IMR-90 (cell line): ENCODE measurements at regions not wholly inside any gene's neighbourhood (a gene's known extent, or its start where the extent isn't known, plus 50 kb on each side); places are given as distances from the start of the nearest gene placed in this dataset.
A peak's percentile ranks its signal among the peaks of the same experiment; 100 is the strongest.

Source experiments
- ATAC-seq: fragments of 200-7000 bp; cut with Tn5 transposase; 2 replicates; pipeline ENCODE4 v1.9.1; 2020; ENCODE audit warnings: low read depth, mild to moderate bottlenecking, moderate library complexity
- BruUV-seq: library from RNA; stranded (reverse); fragments of 400-500 nt; replicated peaks from 2 replicates; lab custom pipeline; 2021; lab: Mats Ljungman, UMichigan
- CTCF ChIA-PET: fragments of 300-600 bp; formaldehyde crosslinking; extraction: SDS; loops from one replicate; lab custom pipeline; 2021; ENCODE audit warnings: antibody characterized with exemption; lab: Yijun Ruan, JAX
- POLR2A ChIA-PET: fragments of 300-600 bp; sonication (Branson Sonifier 250); formaldehyde crosslinking; loops from one replicate; lab custom pipeline; 2022; ENCODE audit warnings: antibody characterized with exemption; ENCODE audit not compliant: unreplicated experiment; lab: Charles Lee
- DNase-seq: peaks from one replicate; pipeline ENCODE4 v3.0.0; 2013
- H2AFZ ChIP-seq: replicated peaks from 2 replicates; pipeline ENCODE3; 2013; ENCODE audit warnings: low read length, mild to moderate bottlenecking; ENCODE audit not compliant: poor library complexity
- H2AK5ac ChIP-seq: 2 replicates; pipeline ENCODE4 v1.6.1; 2013; ENCODE audit warnings: low read depth, low read length, inconsistent platforms
- H2AK9ac ChIP-seq: replicated peaks from 2 replicates; pipeline ENCODE3; 2013; ENCODE audit warnings: mild to moderate bottlenecking, low read depth, low read length, moderate library complexity; ENCODE audit not compliant: poor library complexity
- H2BK120ac ChIP-seq: 2 replicates; pipeline ENCODE4 v1.6.1; 2013; ENCODE audit warnings: low read depth, low read length, inconsistent platforms
- H2BK15ac ChIP-seq: 3 replicates; pipeline ENCODE4 v1.6.1; 2013; ENCODE audit warnings: low read depth, low read length, inconsistent platforms
- H2BK20ac ChIP-seq: 2 replicates; pipeline ENCODE4 v1.6.1; 2013; ENCODE audit warnings: low read depth, mild to moderate bottlenecking, inconsistent platforms, low read length, moderate library complexity
- H2BK5ac ChIP-seq: 2 replicates; pipeline ENCODE4 v1.6.1; 2013; ENCODE audit warnings: mild to moderate bottlenecking, low read depth, low read length, inconsistent platforms; ENCODE audit not compliant: poor library complexity, severe bottlenecking
- H3K14ac ChIP-seq: replicated peaks from 2 replicates; pipeline ENCODE4 v1.6.1; 2013; ENCODE audit warnings: low read depth, low read length, inconsistent platforms
- H3K18ac ChIP-seq: 2 replicates; pipeline ENCODE4 v1.6.1; 2013; ENCODE audit warnings: low read depth, low read length, control low read depth
- H3K23ac ChIP-seq: 2 replicates; pipeline ENCODE4 v1.6.1; 2013; ENCODE audit warnings: low read depth, low read length, inconsistent platforms
- H3K27ac ChIP-seq: 2 replicates; pipeline ENCODE4 v1.5.1; 2013; ENCODE audit warnings: mild to moderate bottlenecking, control low read depth, low read length; ENCODE audit not compliant: insufficient read depth
- H3K27me3 ChIP-seq: 2 replicates; pipeline ENCODE4 v1.6.1; 2013; ENCODE audit warnings: low read length; ENCODE audit not compliant: control insufficient read depth, insufficient read depth
- H3K36me3 ChIP-seq: 2 replicates; pipeline ENCODE4 v1.6.1; 2013; ENCODE audit warnings: low read length, mixed read lengths; ENCODE audit not compliant: control insufficient read depth, insufficient read depth
- H3K4ac ChIP-seq: 2 replicates; pipeline ENCODE4 v1.6.1; 2013; ENCODE audit warnings: low read depth, low read length, inconsistent platforms
- H3K4me1 ChIP-seq: 2 replicates; pipeline ENCODE4 v1.6.1; 2013; ENCODE audit warnings: low read length, mixed read lengths; ENCODE audit not compliant: control insufficient read depth, insufficient read depth
- H3K4me2 ChIP-seq: 2 replicates; pipeline ENCODE4 v1.6.1; 2013; ENCODE audit warnings: low read depth, mild to moderate bottlenecking, control low read depth, low read length, moderate library complexity
- H3K4me3 ChIP-seq: 2 replicates; pipeline ENCODE4 v1.5.1; 2013; ENCODE audit warnings: low read depth, mild to moderate bottlenecking, control low read depth, low read length, moderate library complexity; ENCODE audit not compliant: insufficient read depth
- H3K56ac ChIP-seq: 2 replicates; pipeline ENCODE4 v1.6.1; 2013; ENCODE audit warnings: low read length, inconsistent platforms; ENCODE audit not compliant: insufficient read depth; ENCODE audit errors: extremely low read depth
- H3K79me1 ChIP-seq, 2 experiments: 2 replicates each; pipeline ENCODE4 v1.6.1; 2013; ENCODE audit warnings: low read length in 2 of 2, inconsistent platforms in 1 of 2, low read depth in 1 of 2
- H3K9ac ChIP-seq: 2 replicates; pipeline ENCODE4 v1.6.1; 2013; ENCODE audit warnings: low read depth, low read length, control low read depth
- H3K9me1 ChIP-seq: 2 replicates; pipeline ENCODE4 v1.6.1; 2013; ENCODE audit warnings: low read length, inconsistent platforms; ENCODE audit not compliant: insufficient read depth
- H3K9me3 ChIP-seq: 2 replicates; pipeline ENCODE4 v1.6.1; 2013; ENCODE audit warnings: low read length; ENCODE audit not compliant: control insufficient read depth, insufficient read depth
- H4K20me1 ChIP-seq: 2 replicates; pipeline ENCODE4 v1.6.1; 2013; ENCODE audit warnings: low read length, inconsistent platforms; ENCODE audit not compliant: insufficient read depth
- H4K5ac ChIP-seq: 2 replicates; pipeline ENCODE4 v1.6.1; 2013; ENCODE audit warnings: mild to moderate bottlenecking, low read depth, low read length, control low read depth
- H4K8ac ChIP-seq, 2 experiments: 2 replicates each; pipeline ENCODE4 v1.6.1; 2013; ENCODE audit warnings: low read depth in 2 of 2, low read length in 2 of 2, control low read depth in 1 of 2, inconsistent platforms in 1 of 2
- H4K91ac ChIP-seq: 2 replicates; pipeline ENCODE4 v1.6.1; 2013; ENCODE audit warnings: low read depth, low read length, inconsistent platforms; ENCODE audit not compliant: insufficient read depth
- BHLHE40 ChIP-seq: fragments of 150-350 bp; IDR thresholded peaks from 2 replicates; pipeline ENCODE4 v1.6.1; 2016; ENCODE audit warnings: mild to moderate bottlenecking, low read depth, low read length
- CHD1 ChIP-seq: IDR thresholded peaks from 2 replicates; pipeline ENCODE4 v1.6.1; 2012; ENCODE audit warnings: low read depth, low read length, improper control_type of control experiment
- FOS ChIP-seq: fragments of 150-350 bp; IDR thresholded peaks from 2 replicates; pipeline ENCODE4 v1.6.1; 2016; ENCODE audit warnings: low read depth, low read length
- NFE2L2 ChIP-seq: fragments of 150-350 bp; IDR thresholded peaks from 2 replicates; pipeline ENCODE4 v1.6.1; 2016; ENCODE audit warnings: low read depth, mild to moderate bottlenecking, low read length
- RCOR1 ChIP-seq: IDR thresholded peaks from 2 replicates; pipeline ENCODE4 v1.6.1; 2012; ENCODE audit warnings: mild to moderate bottlenecking, low read length, improper control_type of control experiment; ENCODE audit not compliant: insufficient replicate concordance
- RFX5 ChIP-seq: IDR thresholded peaks from 2 replicates; pipeline ENCODE4 v1.8.0; 2012; ENCODE audit warnings: low read depth, mild to moderate bottlenecking, low read length, moderate library complexity
- WGBS, 2 experiments: methylation state at CpG; one replicate each; pipeline versions ENCODE4 v1.1.5 to v1.1.7; 2013; ENCODE audit warnings: missing lambda C conversion rate in 2 of 2; ENCODE audit not compliant: insufficient read length in 1 of 2; ENCODE audit errors: extremely low coverage in 2 of 2; 5-methylcytosine and 5-hydroxymethylcytosine counted together
- dilution Hi-C: fragments of 300-500 bp; cut with HindIII; formaldehyde crosslinking; loops from one replicate; pipeline ENCODE4 v1.14.3; 2018; ENCODE audit warnings: low sequenced_read_pairs; ENCODE audit not compliant: unreplicated experiment
- in situ Hi-C: fragments of 300-500 bp; cut with MboI; formaldehyde crosslinking; loops from 3 replicates; pipeline ENCODE4 v1.14.3; 2019; ENCODE audit warnings: low sequenced_read_pairs, inconsistent platforms, mixed read lengths
- intact Hi-C: fragments of 100-400 bp; cut with micrococcal nuclease; formaldehyde crosslinking; loops from 2 replicates; pipeline ENCODE4 v1.10.0; 2022

DNA sequence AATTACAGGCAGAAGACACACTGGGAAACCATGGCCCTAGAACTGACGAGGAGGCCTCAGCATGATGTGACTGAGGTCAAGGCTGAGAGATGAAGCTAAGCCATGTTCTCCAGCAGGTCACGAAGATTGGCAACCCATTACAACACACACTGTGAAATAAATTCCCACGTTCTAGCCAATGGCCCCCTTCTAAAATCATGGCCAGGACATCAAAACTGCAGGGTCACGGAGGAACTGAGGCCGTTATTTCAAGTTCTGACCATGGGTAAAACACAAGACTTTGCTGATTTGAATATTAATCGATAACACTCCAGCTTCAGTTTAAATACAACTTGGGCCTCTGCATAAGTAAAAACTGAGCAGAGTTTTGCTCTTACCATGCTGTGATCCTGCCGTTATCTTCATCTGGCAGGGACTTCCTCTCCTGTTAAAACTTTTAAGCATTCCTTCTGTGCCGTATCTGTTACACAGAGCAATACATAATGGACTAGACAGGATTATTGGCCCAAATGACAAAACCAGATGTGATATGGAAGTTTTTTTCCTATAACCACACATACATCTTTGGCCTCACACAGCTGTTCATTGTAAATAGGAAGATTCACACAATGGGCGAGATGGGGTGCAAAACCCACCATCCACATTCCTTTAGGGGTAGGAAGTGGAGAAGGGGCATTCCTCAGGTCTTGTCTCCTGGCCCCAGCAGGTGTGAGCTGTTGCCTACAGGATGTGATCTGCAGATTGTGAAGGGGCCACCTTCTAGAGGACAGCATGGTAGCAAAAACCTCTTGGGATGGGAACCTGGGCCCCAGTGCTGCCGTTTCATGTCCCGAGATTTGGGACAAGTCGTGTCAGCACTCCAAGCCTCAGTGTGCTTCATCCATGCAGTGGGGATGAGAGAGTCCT is 207.4 kb downstream of the OPA1 start:
- Histone ChIP-seq H3K79me1 (no peaks in the 10 kb centered on the region), H2BK20ac (no peak overlapping the region), H4K8ac (no peak overlapping the region), H3K27me3 (peaks cover 17% of the 10 kb centered on the region), H3K9me1 (no peaks in the 10 kb centered on the region), H3K56ac (no peak overlapping the region), H2BK120ac (no peak overlapping the region), H3K4me2 (no peak overlapping the region), H2AK9ac (no peak overlapping the region), H4K5ac (no peak overlapping the region), H3K36me3 (no peaks in the 10 kb centered on the region), H3K4me3 (no peak overlapping the region), H2BK5ac (no peak overlapping the region), H2AFZ (peak overlapping the region; percentile 5), H4K20me1 (0 out of 2 replicates have a peak, but pooled peaks cover under 1% of the 10 kb centered on the region), H3K4ac (no peak overlapping the region), H3K18ac (no peak overlapping the region), H3K23ac (no peak overlapping the region), H3K14ac (no peak overlapping the region), H3K9ac (no peak overlapping the region), H4K91ac (no peak overlapping the region), H2BK15ac (no peak overlapping the region), H3K27ac (no peak overlapping the region), H3K4me1 (no peaks in the 10 kb centered on the region), H3K9me3 (no peaks in the 10 kb centered on the region), H2AK5ac (no peak overlapping the region)
- in situ Hi-C loops (no loop called here), dilution Hi-C loops (no loop called here), intact Hi-C loops (no loop called here)
- CTCF ChIA-PET = interaction anchor here (0.6 to 2.4 kb wide), 3 partner anchors 8 to 387 kb away, joined by 3 to 7 read pairs (median 3); no protein-coding TSS in a partner anchor
- POLR2A ChIA-PET = no interaction called here
- ATAC-seq = no peak
- WGBS, 2 experiments = 67% methylated on average over 4 of the region's 12 CpGs; no CpG with 5 or more reads in 1 of the 2 experiments
- no peak for DNase-seq
- TF ChIP-seq RFX5 = no peak
- no peak for TF ChIP-seq FOS
- TF ChIP-seq NFE2L2 = no peak
- TF ChIP-seq RCOR1 = no peak
- TF ChIP-seq CHD1 = no peak
- TF ChIP-seq BHLHE40 = no peak
- BruUV-seq = no TSS peak
